ENCODE measurements at regions not wholly inside any gene's neighbourhood (a gene's known extent, or its start where the extent isn't known, plus 50 kb on each side); places are given as distances from the start of the nearest gene placed in this dataset.
"Not testable (repeated sequence)": the region's sequence is repeated elsewhere in the genome, so short reads cannot be mapped to it uniquely, and the experiment has no call there.

GRCh38 chr16:35523991-35524390 is 2064.6 kb downstream of the TP53TG3F start:
- DNase-seq = no peak

- no peak for DNase-seq
Observed at GRCh38 chr16:35525979-35526590, 2066.7 kb downstream of the TP53TG3F start.

- DNase-seq = no peak
Observed at GRCh38 chr16:35532576-35532975, 2073.2 kb downstream of the TP53TG3F start.

GRCh38 chr16:35533683-35534082 is 2074.3 kb downstream of the TP53TG3F start:
- DNase-seq = no peak

- no peak for DNase-seq
Observed at GRCh38 chr16:35543486-35543885, 2084.1 kb downstream of the TP53TG3F start.

- no peak for DNase-seq
Observed at GRCh38 chr16:35552763-35553162, 2093.4 kb downstream of the TP53TG3F start.

GRCh38 chr16:35557731-35558130 is 2098.3 kb downstream of the TP53TG3F start:
- no peak for DNase-seq

GRCh38 chr16:35559911-35560636 is 2100.7 kb downstream of the TP53TG3F start:
- no peak for DNase-seq

GRCh38 chr16:35560637-35560984 is 2101.2 kb downstream of the TP53TG3F start:
- DNase-seq = no peak

- DNase-seq = no peak
Observed at GRCh38 chr16:35561346-35561745, 2101.9 kb downstream of the TP53TG3F start.

GRCh38 chr16:35562471-35562870 is 2103.1 kb downstream of the TP53TG3F start:
- DNase-seq = no peak

GRCh38 chr16:35562919-35563318 is 2103.5 kb downstream of the TP53TG3F start:
- no peak for DNase-seq

- DNase-seq = no peak
Observed at GRCh38 chr16:35564148-35564547, 2104.7 kb downstream of the TP53TG3F start.

- no peak for DNase-seq
Observed at GRCh38 chr16:35564889-35565288, 2105.5 kb downstream of the TP53TG3F start.

GRCh38 chr16:35565626-35566025 is 2106.2 kb downstream of the TP53TG3F start:
- no peak for DNase-seq

- no peak for DNase-seq
Observed at GRCh38 chr16:35569413-35569812, 2110.0 kb downstream of the TP53TG3F start.

- DNase-seq = no peak
Observed at GRCh38 chr16:35570946-35571345, 2111.5 kb downstream of the TP53TG3F start.

- no peak for DNase-seq
Observed at GRCh38 chr16:35572186-35572585, 2112.8 kb downstream of the TP53TG3F start.

- DNase-seq = no peak
Observed at GRCh38 chr16:35573407-35573806, 2114.0 kb downstream of the TP53TG3F start.

- DNase-seq = no peak
Observed at GRCh38 chr16:35574011-35574410, 2114.6 kb downstream of the TP53TG3F start.

- no peak for DNase-seq
Observed at GRCh38 chr16:35574454-35575431, 2115.3 kb downstream of the TP53TG3F start.

GRCh38 chr16:35575432-35575821 is 2116.0 kb downstream of the TP53TG3F start:
- no peak for DNase-seq

- DNase-seq = no peak
Observed at GRCh38 chr16:35585411-35585810, 2126.0 kb downstream of the TP53TG3F start.

GRCh38 chr16:35590913-35591312 is 2131.5 kb downstream of the TP53TG3F start:
- DNase-seq = not testable (repeated sequence)
